H9 (cell line): ENCODE measurements at regions not wholly inside any gene's neighbourhood (a gene's known extent, or its start where the extent isn't known, plus 50 kb on each side); places are given as distances from the start of the nearest gene placed in this dataset.

Experiments
- DNase-seq: peaks from one replicate; pipeline ENCODE4 v3.0.0-alpha.2; 2017
- H2AFZ ChIP-seq: one replicate; pipeline ENCODE4 v1.6.1; 2013; ENCODE audit warnings: mild to moderate bottlenecking, low read length, control low read depth, moderate library complexity
- H2AK5ac ChIP-seq: 2 replicates; pipeline ENCODE4 v1.6.1; 2013; ENCODE audit warnings: low read length, control low read depth, mixed read lengths; ENCODE audit not compliant: insufficient read length
- H2BK120ac ChIP-seq: one replicate; pipeline ENCODE4 v1.6.1; 2013; ENCODE audit warnings: low read depth, mild to moderate bottlenecking, low read length, control low read depth, inconsistent platforms; ENCODE audit not compliant: poor library complexity, severe bottlenecking
- H2BK12ac ChIP-seq: 2 replicates; pipeline ENCODE4 v1.6.1; 2013; ENCODE audit warnings: low read length, control low read depth, mixed read lengths, low read depth; ENCODE audit not compliant: insufficient read length
- H2BK15ac ChIP-seq: 2 replicates; pipeline ENCODE4 v1.6.1; 2013; ENCODE audit warnings: low read depth, low read length, control low read depth
- H2BK20ac ChIP-seq: one replicate; pipeline ENCODE4 v1.6.1; 2013; ENCODE audit warnings: low read depth, mild to moderate bottlenecking, low read length, control low read depth, inconsistent platforms; ENCODE audit not compliant: poor library complexity, severe bottlenecking
- H2BK5ac ChIP-seq: 2 replicates; pipeline ENCODE4 v1.6.1; 2013; ENCODE audit warnings: low read length, control low read depth, mixed read lengths; ENCODE audit not compliant: insufficient read length
- H3K14ac ChIP-seq: 2 replicates; pipeline ENCODE4 v1.6.1; 2013; ENCODE audit warnings: low read length, control low read depth; ENCODE audit not compliant: insufficient read depth
- H3K18ac ChIP-seq: 2 replicates; pipeline ENCODE4 v1.6.1; 2013; ENCODE audit warnings: low read depth, mild to moderate bottlenecking, mixed read lengths, low read length, control low read depth; ENCODE audit not compliant: insufficient read length
- H3K23ac ChIP-seq: 2 replicates; pipeline ENCODE4 v1.6.1; 2013; ENCODE audit warnings: low read length, control low read depth, mixed read lengths, low read depth; ENCODE audit not compliant: insufficient read length
- H3K23me2 ChIP-seq: 2 replicates; pipeline ENCODE4 v1.6.1; 2013; ENCODE audit warnings: low read depth, mild to moderate bottlenecking, mixed read lengths, low read length, control low read depth; ENCODE audit not compliant: insufficient read length, poor library complexity, severe bottlenecking
- H3K27ac ChIP-seq: 2 replicates; pipeline ENCODE4 v1.5.1; 2013; ENCODE audit warnings: low read length, control low read depth, mixed read lengths, low read depth; ENCODE audit not compliant: insufficient read length
- H3K27me3 ChIP-seq: 2 replicates; pipeline ENCODE4 v1.6.1; 2013; ENCODE audit warnings: low read length, control low read depth, inconsistent platforms; ENCODE audit not compliant: insufficient read depth
- H3K4ac ChIP-seq: 2 replicates; pipeline ENCODE4 v1.6.1; 2013; ENCODE audit warnings: low read depth, mild to moderate bottlenecking, control low read depth, inconsistent platforms, low read length, moderate library complexity
- H3K4me1 ChIP-seq: 2 replicates; pipeline ENCODE4 v1.6.1; 2013; ENCODE audit warnings: low read length, control low read depth, inconsistent platforms; ENCODE audit not compliant: insufficient read depth
- H3K4me2 ChIP-seq: 2 replicates; pipeline ENCODE4 v1.6.1; 2013; ENCODE audit warnings: low read length, control low read depth, mixed read lengths; ENCODE audit not compliant: insufficient read length, insufficient read depth
- H3K56ac ChIP-seq: 2 replicates; pipeline ENCODE4 v1.6.1; 2013; ENCODE audit warnings: low read depth, mild to moderate bottlenecking, mixed read lengths, low read length, control low read depth; ENCODE audit not compliant: insufficient read length
- H3K79me1 ChIP-seq: 2 replicates; pipeline ENCODE4 v1.6.1; 2013; ENCODE audit warnings: low read depth, mild to moderate bottlenecking, moderate library complexity, low read length, control low read depth, inconsistent platforms; ENCODE audit not compliant: insufficient read depth, poor library complexity, severe bottlenecking
- H3K79me2 ChIP-seq: 2 replicates; pipeline ENCODE4 v1.6.1; 2013; ENCODE audit warnings: low read length, control low read depth, inconsistent platforms; ENCODE audit not compliant: insufficient read depth
- H3K9ac ChIP-seq: 2 replicates; pipeline ENCODE4 v1.6.1; 2013; ENCODE audit warnings: low read length, control low read depth, mixed read lengths; ENCODE audit not compliant: insufficient read length; ENCODE audit errors: extremely low read depth
- H3K9me3 ChIP-seq: one replicate; pipeline ENCODE4 v1.6.1; 2013; ENCODE audit warnings: low read depth, low read length, inconsistent platforms; ENCODE audit not compliant: control insufficient read depth
- H3T11ph ChIP-seq: one replicate; pipeline ENCODE4 v1.6.1; 2013; ENCODE audit warnings: mild to moderate bottlenecking, low read length, control low read depth, inconsistent platforms
- H4K20me1 ChIP-seq: one replicate; pipeline ENCODE4 v1.6.1; 2013; ENCODE audit not compliant: control insufficient read depth, insufficient read length, insufficient read depth
- H4K5ac ChIP-seq: 2 replicates; pipeline ENCODE4 v1.6.1; 2013; ENCODE audit warnings: low read depth, mild to moderate bottlenecking, mixed read lengths, low read length, control low read depth; ENCODE audit not compliant: insufficient read length
- H4K8ac ChIP-seq: replicated peaks from 2 replicates; pipeline ENCODE4 v1.6.1; 2013; ENCODE audit warnings: low read length, control low read depth, mixed read lengths, low read depth; ENCODE audit not compliant: insufficient read length
- H4K91ac ChIP-seq: 2 replicates; pipeline ENCODE4 v1.6.1; 2013; ENCODE audit warnings: low read depth, mild to moderate bottlenecking, moderate library complexity, mixed read lengths, low read length, control low read depth; ENCODE audit not compliant: insufficient read length
- H3K27ac Mint-ChIP-seq, 3 experiments: 2 replicates in 2 of 3; 3 replicates in 1 of 3; pipeline ENCODE4 v1.8.0; 2020 to 2021; ENCODE audit warnings: mixed read lengths in 3 of 3, mild to moderate bottlenecking in 1 of 3, moderate library complexity in 1 of 3
- H3K27me3 Mint-ChIP-seq: 2 replicates; pipeline ENCODE4 v1.8.0; 2021; ENCODE audit warnings: low read depth, mild to moderate bottlenecking, moderate library complexity, mixed read lengths
- H3K36me3 Mint-ChIP-seq, 3 experiments: 2 replicates in 2 of 3; 3 replicates in 1 of 3; pipeline ENCODE4 v1.8.0; 2020 to 2021; ENCODE audit warnings: low read depth in 3 of 3, mixed read lengths in 3 of 3; ENCODE audit not compliant: insufficient read depth in 1 of 3
- H3K4me1 Mint-ChIP-seq, 2 experiments: 2 replicates each; pipeline ENCODE4 v1.8.0; 2020; ENCODE audit warnings: mixed read lengths in 2 of 2
- H3K4me3 Mint-ChIP-seq, 2 experiments: 2 replicates in 1 of 2; 3 replicates in 1 of 2; pipeline ENCODE4 v1.8.0; 2020 to 2021; ENCODE audit warnings: mild to moderate bottlenecking in 2 of 2, mixed read lengths in 2 of 2, moderate library complexity in 1 of 2
- H3K9me3 Mint-ChIP-seq, 2 experiments: 2 replicates in 1 of 2; 3 replicates in 1 of 2; pipeline ENCODE4 v1.8.0; 2020; ENCODE audit warnings: mild to moderate bottlenecking in 2 of 2, mixed read lengths in 2 of 2, moderate library complexity in 1 of 2
- WGBS: extraction: QIAGEN DNeasy Blood & Tissue Kit; methylation state at CpG from one replicate; pipeline ENCODE4 v1.1.7; 2013; ENCODE audit warnings: missing lambda C conversion rate, low lambda C conversion rate, mixed read lengths; ENCODE audit not compliant: insufficient read length; ENCODE audit errors: extremely low coverage; 5-methylcytosine and 5-hydroxymethylcytosine counted together
- TF ChIP-seq, protein P1 (sequence below): fragments of 200-600 bp; sonication (generic); conservative IDR thresholded peaks from 3 replicates; pipeline ENCODE4 v1.8.0; 2021; ENCODE audit warnings: antibody characterized with exemption, mild to moderate bottlenecking

DNA sequence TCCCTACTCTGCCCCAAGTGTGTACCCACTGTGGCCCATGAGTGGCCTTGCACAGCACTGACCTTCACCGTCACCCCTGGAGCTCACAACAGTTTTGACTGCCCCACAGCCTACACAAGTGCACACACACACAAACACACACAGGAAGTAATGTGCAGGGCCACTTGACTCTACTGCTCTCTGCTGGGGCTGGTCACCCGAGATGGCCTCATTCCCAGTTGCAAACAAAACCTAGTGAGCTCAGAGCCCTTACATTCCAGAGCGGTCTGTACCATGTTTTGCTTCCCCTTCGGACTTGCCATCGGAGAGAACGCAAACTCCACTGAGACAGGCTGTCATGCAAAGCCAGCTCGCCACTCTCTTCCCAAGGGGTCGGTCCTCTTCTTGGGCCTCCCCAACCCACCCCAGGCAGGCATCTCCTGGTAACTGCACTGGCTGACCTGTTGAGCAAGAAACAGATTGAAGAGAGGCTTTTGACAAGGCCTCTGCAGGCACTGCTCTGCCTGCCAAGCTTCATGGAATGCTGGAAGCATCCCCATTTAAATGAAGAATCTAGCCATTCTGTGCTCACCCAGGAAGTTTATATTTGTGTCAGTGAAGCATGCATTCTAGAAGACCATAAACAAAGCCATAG is 232.0 kb upstream of the IGF1R start:
- no CpG with 5 or more reads among the region's 8 CpGs for WGBS
- no peak overlapping the region for H3K9ac ChIP-seq
- H4K8ac ChIP-seq = no peak overlapping the region
- H3T11ph ChIP-seq = no peak overlapping the region
- no peaks in the 10 kb centered on the region for H3K79me2 ChIP-seq
- H3K4me1 ChIP-seq = no peaks in the 10 kb centered on the region
- TF ChIP-seq, protein P1, sequence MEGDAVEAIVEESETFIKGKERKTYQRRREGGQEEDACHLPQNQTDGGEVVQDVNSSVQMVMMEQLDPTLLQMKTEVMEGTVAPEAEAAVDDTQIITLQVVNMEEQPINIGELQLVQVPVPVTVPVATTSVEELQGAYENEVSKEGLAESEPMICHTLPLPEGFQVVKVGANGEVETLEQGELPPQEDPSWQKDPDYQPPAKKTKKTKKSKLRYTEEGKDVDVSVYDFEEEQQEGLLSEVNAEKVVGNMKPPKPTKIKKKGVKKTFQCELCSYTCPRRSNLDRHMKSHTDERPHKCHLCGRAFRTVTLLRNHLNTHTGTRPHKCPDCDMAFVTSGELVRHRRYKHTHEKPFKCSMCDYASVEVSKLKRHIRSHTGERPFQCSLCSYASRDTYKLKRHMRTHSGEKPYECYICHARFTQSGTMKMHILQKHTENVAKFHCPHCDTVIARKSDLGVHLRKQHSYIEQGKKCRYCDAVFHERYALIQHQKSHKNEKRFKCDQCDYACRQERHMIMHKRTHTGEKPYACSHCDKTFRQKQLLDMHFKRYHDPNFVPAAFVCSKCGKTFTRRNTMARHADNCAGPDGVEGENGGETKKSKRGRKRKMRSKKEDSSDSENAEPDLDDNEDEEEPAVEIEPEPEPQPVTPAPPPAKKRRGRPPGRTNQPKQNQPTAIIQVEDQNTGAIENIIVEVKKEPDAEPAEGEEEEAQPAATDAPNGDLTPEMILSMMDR = no peak
- Mint-ChIP-seq H3K4me3 (no peak overlapping the region), H3K36me3 (no peaks in the 10 kb centered on the region), H3K27ac (no peak overlapping the region), H3K27me3 (peaks cover 29% of the 10 kb centered on the region), H3K9me3 (no peaks in the 10 kb centered on the region), H3K4me1 (peaks cover 3 to 11% of the 10 kb centered on the region in 2 experiments; a peak in 3 of 4 replicates)
- no peak overlapping the region for H4K91ac ChIP-seq
- H3K14ac ChIP-seq = no peak overlapping the region; the same call in 1 of the 2 replicates
- H2BK12ac ChIP-seq = no peak overlapping the region
- no peaks in the 10 kb centered on the region for H3K79me1 ChIP-seq
- H2BK5ac ChIP-seq = no peak overlapping the region
- no peak overlapping the region for H3K23ac ChIP-seq
- H2AK5ac ChIP-seq = no peak overlapping the region
- no peaks in the 10 kb centered on the region for H3K9me3 ChIP-seq
- H2AFZ ChIP-seq = no peak overlapping the region
- no peak overlapping the region for H2BK20ac ChIP-seq
- H3K4me2 ChIP-seq = no peak overlapping the region
- no peak for DNase-seq
- no peaks in the 10 kb centered on the region for H4K20me1 ChIP-seq
- H2BK120ac ChIP-seq = no peak overlapping the region
- no peaks in the 10 kb centered on the region for H3K23me2 ChIP-seq
- no peak overlapping the region for H3K4ac ChIP-seq
- H3K27ac ChIP-seq = no peak overlapping the region
- H2BK15ac ChIP-seq = no peak overlapping the region
- no peak overlapping the region for H3K18ac ChIP-seq
- peaks cover 2% of the 10 kb centered on the region; the same call in 1 of the 2 replicates for H3K27me3 ChIP-seq
- H3K56ac ChIP-seq = no peak overlapping the region
- no peak overlapping the region for H4K5ac ChIP-seq
